Gastrocnemius medialis (tissue), 4 donors: ENCODE measurements at regions not wholly inside any gene's neighbourhood (a gene's known extent, or its start where the extent isn't known, plus 50 kb on each side); places are given as distances from the start of the nearest gene placed in this dataset.

Experiments used
- POLR2A ChIP-seq, 2 donors: fragments of 450-650 bp; IDR thresholded peaks; one replicate each; pipeline ENCODE4 v1.6.1; 2017; ENCODE audit warnings: antibody characterized with exemption in 2 of 2, mild to moderate bottlenecking in 2 of 2, moderate library complexity in 2 of 2
- TF ChIP-seq, protein P1 (sequence below), 5 experiments: fragments of 450-650 bp in 3 of 5; fragments of 200-600 bp in 2 of 5; sonication (generic) in 2 of 5; IDR thresholded peaks in 4 of 5; conservative IDR thresholded peaks in 1 of 5; 1 replicate in 4 of 5; 2 replicates in 1 of 5; pipeline ENCODE4 v1.5.1; 2016 to 2019; ENCODE audit warnings: antibody characterized with exemption in 5 of 5, mild to moderate bottlenecking in 3 of 5, moderate library complexity in 3 of 5

DNA sequence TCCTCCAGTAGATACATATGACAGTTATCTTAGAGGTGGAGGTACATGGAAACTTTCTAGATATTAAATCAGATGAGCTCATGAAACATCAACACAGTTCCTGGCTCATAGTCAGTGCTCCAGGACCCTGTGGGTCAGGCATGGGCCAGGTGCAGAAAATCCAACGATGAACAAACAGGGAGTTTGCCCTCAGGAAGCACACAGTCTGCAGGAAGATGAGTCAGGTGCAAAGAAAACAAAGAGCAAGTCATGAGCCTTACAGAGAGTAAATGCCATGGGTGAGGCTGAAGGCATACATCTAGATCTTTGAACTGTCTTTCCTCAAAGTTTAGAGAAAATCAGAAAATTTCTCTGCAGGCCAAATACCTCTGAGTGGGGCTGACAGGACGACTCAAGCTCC lies 184.2 kb upstream of the TPM1 start:
- TF ChIP-seq, protein P1, sequence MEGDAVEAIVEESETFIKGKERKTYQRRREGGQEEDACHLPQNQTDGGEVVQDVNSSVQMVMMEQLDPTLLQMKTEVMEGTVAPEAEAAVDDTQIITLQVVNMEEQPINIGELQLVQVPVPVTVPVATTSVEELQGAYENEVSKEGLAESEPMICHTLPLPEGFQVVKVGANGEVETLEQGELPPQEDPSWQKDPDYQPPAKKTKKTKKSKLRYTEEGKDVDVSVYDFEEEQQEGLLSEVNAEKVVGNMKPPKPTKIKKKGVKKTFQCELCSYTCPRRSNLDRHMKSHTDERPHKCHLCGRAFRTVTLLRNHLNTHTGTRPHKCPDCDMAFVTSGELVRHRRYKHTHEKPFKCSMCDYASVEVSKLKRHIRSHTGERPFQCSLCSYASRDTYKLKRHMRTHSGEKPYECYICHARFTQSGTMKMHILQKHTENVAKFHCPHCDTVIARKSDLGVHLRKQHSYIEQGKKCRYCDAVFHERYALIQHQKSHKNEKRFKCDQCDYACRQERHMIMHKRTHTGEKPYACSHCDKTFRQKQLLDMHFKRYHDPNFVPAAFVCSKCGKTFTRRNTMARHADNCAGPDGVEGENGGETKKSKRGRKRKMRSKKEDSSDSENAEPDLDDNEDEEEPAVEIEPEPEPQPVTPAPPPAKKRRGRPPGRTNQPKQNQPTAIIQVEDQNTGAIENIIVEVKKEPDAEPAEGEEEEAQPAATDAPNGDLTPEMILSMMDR (IDR thresholded peaks at IDR 0.05 in 4 of 5, conservative IDR thresholded peaks at IDR 0.05 in 1 of 5), result no peak
- no peak for TF ChIP-seq POLR2A (IDR thresholded peaks at IDR 0.05)
